HG02973 (cell line): ENCODE measurements at regions not wholly inside any gene's neighbourhood (a gene's known extent, or its start where the extent isn't known, plus 50 kb on each side); places are given as distances from the start of the nearest gene placed in this dataset.

ENCODE experiments used
- ATAC-seq: cut with Tn5 transposase; IDR thresholded peaks from one replicate; pipeline ENCODE4 v1.9.1; 2021; ENCODE audit warnings: moderate library complexity; ENCODE audit not compliant: unreplicated experiment

DNA sequence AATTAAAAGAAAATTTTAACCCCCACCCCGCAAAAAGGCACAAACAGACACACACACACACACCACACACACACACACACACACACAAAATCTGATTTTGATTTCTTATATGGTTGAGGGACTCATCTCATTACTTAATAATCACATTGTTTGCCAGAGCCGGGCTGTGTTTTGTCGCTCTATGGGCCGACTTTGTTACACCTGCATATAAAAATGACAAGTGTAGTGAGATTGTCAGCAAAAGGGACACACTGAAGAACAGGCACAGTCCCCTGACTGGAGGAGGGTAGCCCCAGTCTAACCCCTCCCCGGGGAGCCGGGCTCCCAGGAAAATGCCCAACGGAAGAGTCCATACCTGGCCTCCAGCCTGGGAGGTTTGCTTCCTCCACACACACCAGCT is 221.6 kb downstream of the ENGASE start:
- no peak for ATAC-seq

DNA sequence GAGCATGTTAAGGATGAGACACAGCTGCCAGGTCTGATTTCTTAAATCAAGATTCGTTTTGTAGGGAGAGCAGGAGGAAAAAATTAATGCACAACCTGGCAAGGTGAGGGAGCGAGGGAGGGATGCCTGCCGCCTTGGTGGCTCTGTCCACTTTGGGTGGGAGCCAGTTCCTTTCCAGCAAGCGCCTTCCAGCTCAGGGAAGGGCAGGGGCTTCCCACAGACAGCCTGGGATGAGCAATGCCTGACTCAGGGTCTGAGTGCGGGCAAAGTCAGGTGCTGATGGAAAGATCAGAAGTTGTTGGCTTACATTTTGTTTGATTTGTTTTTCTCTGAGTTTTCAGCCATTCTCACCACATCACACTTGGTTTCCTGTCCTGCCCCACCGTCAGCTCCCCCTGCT is 220.7 kb downstream of the ENGASE start:
- ATAC-seq = no peak

DNA sequence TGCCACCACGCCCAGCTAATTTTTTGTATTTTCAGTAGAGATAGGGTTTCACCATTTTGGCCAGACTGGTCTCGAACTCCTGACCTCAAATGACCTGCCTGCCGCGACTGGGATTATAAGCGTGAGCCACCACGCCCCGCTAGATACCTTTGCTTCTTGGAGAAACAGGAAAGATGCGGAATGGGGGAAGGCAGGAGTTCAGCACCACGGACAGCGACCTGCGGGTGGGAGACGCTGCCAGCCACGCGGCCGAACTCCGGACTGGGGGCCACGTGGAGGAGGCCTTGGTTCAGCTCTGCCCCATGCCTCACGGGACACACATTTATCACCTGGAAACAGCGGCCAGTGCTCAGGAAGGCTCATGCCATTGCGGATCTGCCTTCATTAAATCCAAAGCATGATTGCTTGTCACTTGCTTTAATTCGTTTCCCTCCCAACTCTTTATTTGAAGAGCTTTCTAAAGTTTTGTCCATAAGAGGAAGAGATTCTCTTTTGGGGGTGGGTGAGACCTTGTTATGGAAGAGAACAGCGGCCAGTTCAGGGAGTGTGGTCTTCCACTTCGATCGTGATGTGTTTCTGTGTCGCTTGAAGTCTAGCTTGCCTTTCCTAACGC is 219.9 kb downstream of the ENGASE start:
- no peak for ATAC-seq

DNA sequence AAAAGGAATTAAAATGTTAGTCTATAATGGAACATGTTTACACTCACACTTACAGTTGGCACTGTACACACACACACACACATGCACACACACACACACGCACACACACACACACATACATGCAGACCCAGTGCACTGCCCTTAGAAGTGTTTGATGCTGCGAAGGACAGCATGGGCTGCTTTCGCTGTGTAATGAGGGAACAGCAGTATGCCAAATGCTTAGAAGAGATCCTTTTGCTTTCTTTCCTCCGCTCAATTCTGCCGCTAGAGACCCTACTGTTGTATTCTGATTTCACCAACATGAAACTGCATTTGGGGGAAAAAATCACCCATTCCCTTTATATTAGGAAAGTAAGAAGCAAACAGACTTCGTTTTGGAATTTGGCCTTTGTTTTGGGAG is 217.9 kb downstream of the ENGASE start:
- no peak for ATAC-seq

DNA sequence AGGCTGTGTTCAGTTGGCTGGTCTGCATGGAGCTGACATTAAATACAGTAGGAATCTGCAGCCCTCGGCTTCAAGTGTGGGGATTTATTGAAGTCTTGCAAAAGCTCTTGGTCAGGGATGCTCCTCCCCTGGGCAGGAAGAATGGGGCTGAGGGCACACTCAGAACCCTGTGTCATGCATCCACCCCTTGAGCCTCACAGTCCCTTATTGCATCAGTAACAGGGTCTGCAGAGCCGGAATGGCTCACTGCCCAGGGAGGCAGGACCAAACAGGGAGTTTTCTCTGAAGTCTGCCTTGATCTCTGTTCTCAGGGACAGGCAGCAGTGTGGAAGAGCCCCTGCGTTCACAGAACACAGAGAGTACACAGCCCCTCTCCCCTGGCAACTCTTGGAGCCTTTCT is 216.8 kb downstream of the ENGASE start:
- ATAC-seq = no peak

DNA sequence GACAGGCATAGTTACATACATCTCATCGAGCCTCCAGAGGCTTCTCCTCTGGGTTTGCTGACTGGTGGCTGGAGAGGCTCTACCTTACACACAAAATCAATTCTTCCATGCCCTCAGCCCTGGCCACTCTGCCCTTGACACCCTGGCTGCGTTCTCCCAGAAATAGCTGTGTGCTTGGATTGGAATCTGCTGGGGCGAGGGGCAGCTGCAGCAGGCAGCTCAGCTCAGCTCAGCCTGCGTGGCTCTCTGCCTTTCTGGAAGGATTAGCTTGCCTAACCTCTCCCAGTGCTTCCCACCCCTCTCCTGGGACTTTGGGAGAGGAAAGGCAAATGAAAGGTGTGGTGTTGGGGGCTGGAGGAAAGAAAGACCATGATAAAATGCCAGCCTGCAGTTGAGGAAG is 216.1 kb downstream of the ENGASE start:
- no peak for ATAC-seq

DNA sequence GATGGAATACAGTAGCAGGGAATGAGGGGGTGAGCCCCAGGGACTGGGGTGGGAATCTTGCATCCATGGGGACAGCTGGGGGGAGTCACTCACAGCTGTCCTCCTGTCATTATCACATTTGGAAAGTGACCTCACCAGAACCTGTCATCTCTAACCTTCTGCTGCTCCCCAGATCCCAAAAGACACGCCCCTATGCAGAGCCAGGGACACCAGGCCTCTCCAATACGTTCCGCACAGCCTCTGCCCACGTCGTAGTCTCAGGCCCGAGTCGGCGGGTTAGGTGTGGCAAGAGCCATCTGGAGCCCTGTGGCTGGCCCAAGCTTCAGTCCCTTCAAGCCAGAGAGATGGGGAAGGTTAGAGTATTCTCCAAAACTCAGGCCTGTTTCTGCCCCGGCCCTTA is 214.3 kb downstream of the ENGASE start:
- ATAC-seq = no peak

DNA sequence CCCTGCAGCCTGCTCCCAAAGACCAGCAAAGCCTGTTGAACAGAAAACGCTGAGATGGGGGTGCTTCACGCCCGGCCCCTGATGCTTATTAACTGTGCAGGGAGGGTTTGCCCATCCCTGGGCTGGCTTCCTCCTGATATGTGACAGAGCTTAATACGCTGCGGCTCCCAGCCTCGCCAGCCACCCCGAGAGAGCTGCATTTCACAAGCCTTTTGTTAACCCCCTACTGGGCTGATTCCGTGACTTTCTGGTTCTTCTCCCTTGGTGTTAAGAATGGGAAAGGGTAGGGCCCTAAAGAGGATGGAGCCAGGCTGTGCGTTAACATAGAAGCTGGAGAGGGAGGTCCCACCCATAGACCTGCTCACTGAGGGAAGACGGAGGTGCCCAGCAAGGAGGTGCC is 211.8 kb downstream of the ENGASE start:
- no peak for ATAC-seq

DNA sequence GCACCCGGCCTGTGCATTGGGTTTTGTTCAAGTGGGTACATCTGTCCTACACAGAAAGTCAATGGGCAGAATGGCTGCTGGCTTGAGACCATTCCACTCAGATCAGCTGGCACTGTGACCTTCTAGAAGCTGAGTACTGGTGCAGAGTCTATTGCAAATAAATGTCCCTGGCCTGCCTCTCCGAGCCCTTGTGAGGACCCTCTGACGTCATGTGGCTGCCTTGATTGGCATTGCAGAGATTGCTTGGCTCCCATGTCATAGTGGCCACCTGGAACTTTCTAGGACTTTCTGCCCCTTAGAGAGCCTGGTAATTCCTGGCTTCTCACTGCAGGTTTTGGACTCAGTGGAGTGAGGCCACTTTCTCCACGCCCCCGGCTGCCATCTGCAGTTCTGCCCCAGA is 211.3 kb downstream of the ENGASE start:
- ATAC-seq = no peak

DNA sequence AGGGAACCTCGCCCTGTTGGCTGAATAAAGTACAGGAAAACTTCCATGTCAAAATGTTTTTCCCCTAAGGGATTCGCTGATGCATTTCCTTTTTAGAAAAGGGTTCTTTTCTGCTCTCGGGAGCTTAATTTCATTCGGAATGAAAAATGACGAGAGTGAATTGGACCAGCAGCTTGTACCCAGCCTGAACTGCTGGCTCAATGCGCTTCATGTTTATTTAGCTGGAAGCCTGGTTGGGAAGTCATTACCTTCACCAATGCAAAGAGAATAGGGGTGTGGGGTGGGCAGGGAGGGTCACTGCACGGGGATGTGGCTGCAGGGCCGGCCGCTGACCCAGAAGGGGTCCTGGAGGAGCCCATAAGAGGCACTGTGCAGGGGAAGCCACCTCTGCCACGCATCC is 207.7 kb downstream of the ENGASE start:
- ATAC-seq = no peak

DNA sequence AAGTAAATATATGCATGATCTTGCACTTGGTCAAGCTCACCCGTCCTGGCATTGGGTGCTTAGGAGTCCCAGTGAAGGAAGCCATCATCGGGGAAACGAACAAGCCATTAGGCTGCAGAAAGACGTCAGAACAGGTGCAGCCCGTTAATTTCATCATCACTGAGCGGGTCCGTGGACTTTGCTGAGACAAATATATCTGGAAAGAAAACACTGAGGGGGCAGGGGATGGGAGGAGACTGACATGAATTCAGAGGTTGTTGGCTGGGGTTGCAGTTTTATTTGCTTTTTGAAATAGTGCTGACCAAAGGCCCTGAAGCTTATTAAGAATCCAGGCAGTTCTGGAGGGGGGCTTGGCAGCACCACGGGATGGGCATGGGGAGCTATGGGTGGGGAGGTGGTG is 207.2 kb downstream of the ENGASE start:
- ATAC-seq = no peak

DNA sequence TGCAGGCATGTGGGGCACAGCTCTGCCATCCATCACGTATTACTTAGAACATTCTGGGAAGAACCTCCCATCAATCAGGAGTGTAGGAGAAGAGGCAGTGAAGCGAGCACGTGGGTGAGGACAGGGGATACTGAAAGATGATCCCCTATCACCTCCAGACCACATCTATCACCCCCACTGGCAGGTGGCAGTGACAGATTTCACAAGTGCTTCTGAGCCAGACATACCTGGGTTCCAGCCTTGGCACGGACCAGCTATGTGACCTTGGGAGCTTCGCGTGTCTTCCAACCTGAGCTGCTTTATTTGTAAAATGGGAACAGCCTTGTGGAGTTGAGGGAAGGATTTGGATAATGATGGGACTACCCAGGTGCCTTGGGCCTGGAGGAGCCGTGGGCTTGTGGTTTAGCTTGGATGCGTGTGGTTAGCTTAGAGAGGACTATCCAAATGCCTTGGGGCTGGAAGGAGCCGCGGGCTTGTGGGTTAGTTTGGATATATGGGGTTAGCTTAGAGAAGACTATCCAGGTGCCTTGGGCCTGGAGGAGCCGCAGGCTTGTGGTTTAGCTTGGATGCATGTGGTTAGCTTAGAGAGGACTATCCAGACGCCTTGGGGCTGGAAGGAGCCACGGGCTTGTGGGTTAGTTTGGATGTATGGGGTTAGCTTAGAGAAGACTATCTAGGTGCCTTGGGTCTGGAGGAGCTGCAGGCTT is 206.4 kb downstream of the ENGASE start:
- no peak for ATAC-seq

DNA sequence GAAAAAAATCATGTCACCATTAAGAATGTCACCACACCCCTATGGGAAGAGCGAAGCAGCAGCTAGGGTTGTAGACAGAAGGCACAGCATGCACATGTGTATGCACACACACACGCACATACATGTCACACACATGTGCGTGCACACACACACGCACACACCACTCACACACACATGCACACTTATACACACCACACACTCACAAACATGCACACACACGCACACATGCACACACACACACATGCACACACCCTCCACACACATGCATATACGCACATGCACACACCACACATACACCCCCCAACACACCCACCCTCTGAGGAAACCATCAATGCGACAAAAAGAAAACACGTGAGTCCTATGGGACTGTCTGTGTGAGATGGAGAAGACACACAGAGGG is 205.4 kb downstream of the ENGASE start:
- no peak for ATAC-seq

DNA sequence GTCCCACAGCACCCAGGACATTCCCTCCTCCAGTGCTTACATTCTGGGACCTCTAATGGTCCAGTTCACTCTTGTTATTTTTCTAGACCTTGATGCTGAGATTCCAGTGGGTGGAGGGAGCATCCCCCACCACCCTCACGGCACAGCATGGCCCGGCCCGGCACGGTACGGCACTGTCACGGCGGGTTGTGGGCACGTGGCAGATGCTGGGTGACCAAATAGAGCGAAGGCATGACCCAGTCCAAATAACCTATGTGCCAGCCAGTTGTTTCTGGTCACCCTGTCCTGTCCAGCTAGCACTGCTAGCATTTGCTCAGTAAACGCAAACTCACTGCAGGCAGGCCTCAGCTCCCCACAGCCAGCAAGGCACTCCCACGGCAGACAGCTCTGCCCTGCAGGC is 204.7 kb downstream of the ENGASE start:
- no peak for ATAC-seq

DNA sequence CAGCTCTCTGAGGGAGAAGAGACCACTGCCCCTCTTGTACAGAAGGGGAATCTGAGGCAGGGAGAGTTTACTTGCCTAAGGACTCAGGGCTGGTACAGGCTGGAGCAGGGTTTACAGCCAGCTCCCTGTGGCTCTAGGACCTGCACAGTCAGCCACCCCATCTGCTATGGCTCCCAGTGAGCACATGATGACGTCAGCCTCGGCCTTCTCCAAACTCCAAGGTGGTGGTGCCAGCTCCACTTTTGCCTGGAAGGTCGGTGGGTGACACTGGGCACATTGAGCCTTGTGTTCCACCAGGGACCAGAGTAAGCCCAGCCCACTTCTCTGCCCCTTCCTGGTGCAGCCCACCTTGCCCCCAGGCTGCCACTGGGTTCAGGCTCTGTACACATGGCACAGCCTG is 202.2 kb downstream of the ENGASE start:
- no peak for ATAC-seq

DNA sequence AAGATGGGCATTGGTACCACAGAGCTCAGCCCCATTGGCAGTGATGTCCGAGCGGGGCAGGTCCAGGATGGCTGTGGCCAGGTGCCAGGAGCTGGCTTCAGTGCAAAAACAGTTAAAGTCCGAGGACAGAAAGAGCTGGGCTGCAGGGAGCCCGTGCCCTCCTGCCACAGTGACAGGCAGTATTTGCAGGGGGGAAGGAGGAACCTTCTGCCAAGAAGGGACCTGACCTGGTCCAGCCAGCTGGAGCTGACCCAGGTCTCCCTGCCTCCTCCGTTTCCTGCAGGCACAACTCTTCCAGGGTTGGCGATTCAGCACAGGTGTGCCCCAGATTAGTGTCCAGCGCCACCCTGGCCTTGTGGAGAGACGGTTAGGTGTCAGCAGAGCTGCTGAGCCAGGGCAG is 199.0 kb downstream of the ENGASE start:
- ATAC-seq = no peak

DNA sequence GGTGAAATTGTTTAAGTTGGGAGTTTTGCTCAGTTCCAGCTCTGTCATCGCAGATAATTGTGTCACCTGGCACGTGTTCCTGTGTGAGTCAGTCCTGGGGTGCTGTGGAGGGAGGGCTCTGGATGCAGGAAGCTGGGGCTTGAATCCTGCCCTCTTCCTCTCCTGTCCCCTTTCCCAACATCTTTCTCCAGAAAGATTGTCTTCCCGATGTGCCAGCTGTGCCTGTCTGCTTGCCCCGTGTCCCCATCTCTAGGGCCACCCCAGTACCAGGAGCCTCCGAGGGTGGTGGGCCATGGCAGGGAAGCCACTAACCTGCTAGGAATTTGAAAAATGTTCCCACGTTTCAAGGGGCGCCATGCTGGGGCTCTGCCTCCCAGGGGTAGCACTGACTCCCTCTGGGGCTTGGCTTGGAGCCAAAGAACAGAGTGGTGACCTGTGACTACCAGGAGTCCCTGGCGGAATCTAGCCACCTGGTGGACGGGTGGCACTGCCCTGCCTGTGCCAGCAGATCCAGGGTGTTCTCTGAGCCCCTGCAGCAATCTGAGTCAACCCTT is 198.1 kb downstream of the ENGASE start:
- no peak for ATAC-seq

DNA sequence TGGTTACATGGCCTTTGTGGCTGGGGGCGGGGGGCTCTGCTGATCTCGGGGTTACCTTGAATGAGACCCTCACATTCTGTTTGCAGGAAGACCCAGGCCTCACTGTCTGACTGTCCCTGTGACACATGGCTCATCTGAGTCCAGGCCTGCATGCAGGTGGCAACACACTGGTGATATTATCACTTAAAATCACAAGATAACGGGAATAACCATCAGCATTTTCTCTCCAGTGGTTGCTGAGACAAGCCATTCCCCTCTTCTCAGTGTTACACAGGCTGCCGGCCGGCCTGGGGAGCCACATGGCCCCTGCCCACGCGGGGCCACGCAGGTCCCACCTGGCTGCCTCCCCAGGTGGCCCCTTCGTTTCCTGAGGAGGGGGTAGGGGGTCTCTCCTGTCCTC is 197.6 kb downstream of the ENGASE start:
- ATAC-seq = no peak

DNA sequence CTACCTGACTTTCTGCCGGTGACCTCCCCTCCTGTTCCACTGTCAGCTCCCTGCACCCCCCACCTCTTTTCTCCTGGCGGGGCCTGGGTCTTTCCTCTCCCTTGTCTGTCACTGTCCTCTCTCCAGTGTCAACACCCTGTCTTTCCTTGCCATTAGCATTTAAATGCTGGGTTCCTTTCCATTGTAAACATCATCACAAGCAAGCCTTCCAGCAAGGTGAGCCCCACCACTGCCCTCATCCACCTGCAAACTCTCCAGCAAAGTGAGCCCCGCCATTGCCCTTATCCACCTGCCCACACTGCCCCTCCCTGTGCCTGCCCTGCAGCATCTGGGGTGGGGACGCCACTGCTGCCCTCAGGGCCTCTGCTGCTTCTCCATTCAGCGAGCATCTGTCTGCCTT is 195.0 kb downstream of the ENGASE start:
- ATAC-seq = no peak

DNA sequence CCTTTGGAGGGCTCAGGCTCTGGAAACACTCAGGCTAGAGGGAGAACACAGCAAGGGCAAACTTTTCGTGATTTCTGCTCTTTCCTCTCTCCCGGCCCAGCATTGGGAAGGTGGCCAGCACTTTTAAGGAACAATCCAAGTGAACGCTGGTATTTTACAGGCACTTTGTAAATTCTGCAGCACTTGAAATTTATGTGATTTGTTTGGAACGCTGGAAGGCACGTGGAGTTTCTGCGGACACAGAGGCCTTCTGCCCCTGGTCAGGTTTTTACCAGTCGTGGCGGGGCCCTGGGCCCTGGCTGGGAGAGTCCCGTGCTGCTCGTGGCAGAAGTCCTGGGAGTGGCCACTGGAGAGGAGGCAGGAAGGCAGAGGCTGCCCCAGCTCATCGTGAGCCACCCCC is 188.6 kb downstream of the ENGASE start:
- no peak for ATAC-seq

DNA sequence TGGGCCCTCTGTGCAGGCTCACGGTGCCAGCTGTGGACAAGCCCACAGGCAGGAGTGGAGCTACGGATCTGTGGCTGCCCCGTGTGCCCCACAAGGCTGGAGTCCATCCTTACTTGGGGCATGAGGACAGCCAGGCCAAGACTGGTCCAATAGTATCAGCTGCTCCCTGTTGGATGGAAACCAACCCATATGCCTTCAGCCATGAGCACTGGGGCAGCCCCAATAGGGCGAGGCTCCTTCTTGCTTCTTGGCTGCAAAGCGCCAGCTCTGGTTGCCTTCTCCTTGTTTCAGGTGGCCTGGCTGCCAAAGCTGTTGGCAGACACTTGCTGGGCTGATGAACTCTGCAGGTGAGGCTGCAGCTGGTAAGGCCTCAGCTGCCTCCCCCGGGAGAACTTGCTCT is 188.0 kb downstream of the ENGASE start:
- no peak for ATAC-seq

DNA sequence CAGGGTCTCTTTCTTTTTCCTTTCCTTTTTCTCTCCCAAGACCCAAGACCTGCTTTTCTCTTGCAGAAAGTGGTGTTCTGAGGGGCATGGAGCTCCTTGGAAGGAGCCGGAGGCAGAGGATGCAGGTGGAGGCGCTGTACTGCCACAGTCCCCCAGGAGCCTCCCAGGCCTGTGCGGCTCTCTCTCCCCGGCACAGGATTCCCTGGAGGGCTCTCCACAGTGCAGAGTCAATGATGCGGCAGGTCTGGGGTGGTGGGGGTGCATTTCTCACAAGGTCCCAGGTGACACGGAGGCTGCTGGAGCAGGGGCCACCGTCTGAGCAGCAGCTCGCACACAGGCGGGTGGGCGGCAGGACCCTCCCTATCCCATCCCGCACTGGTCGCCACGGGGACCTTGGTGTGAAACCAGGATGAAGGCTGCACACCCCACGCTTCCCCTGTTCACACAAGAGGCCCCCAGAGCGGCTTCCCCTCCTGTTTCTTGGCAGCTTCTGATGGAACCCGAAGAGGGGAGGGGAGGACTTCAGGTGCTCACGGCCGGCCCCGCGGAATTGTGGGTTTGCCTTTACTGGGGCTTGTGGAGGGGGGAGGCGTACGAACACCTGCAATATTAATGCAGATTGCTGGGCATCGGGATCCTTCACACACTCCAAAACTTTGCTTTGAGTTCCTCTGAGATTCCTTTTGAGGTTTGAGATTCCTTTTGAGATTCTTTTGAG is 186.9 kb downstream of the ENGASE start:
- no peak for ATAC-seq
